ENCODE measurements at regions not wholly inside any gene's neighbourhood (a gene's known extent, or its start where the extent isn't known, plus 50 kb on each side); places are given as distances from the start of the nearest gene placed in this dataset.

DNA sequence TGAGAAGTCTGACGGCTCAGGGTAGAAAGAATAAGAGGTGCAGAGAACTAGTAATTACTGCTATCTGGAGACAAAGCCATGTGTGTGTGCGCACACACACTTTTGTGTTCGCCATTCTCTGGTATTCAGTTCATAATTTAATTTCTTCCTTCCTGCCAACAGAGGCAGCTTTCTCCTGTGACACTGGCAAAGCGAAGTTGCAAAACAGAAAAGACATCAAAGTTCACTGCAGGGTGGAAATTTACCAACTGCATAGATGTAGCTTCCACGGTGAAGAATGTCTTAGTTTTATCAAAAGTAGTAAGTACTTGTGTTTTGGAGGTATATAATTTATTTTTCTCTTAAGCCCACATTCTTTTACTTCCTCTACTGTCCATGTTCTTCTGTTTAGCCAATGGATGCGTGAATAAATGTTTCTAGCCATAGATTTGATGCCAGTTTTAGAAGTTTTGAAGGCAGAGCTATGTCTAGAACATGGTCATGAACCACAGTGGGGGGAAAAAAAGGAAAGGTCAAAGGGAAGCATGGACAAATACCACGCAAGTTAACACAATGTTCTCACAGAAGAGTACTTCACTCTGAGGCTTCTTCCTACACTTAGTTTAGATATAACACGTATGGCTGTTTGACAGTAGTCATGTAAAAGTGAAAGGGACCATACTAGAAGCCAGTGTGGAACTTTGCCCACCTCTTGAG lies 536.5 kb upstream of the GRIA1 start:
- no peak overlapping the region for H3K4me3 ChIP-seq (ENCODE audit: low read length)
- TF ChIP-seq, protein P1, sequence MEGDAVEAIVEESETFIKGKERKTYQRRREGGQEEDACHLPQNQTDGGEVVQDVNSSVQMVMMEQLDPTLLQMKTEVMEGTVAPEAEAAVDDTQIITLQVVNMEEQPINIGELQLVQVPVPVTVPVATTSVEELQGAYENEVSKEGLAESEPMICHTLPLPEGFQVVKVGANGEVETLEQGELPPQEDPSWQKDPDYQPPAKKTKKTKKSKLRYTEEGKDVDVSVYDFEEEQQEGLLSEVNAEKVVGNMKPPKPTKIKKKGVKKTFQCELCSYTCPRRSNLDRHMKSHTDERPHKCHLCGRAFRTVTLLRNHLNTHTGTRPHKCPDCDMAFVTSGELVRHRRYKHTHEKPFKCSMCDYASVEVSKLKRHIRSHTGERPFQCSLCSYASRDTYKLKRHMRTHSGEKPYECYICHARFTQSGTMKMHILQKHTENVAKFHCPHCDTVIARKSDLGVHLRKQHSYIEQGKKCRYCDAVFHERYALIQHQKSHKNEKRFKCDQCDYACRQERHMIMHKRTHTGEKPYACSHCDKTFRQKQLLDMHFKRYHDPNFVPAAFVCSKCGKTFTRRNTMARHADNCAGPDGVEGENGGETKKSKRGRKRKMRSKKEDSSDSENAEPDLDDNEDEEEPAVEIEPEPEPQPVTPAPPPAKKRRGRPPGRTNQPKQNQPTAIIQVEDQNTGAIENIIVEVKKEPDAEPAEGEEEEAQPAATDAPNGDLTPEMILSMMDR (IDR thresholded peaks at IDR 0.05), result no peak
- H3K27me3 ChIP-seq (ENCODE audit: control insufficient read depth, insufficient read depth, low read length), result no peaks in the 10 kb centered on the region
- ATAC-seq (no peak), DNase-seq (no peak)
- no peak overlapping the region for H3K4me3 Mint-ChIP-seq
- no peak overlapping the region for H3K27ac Mint-ChIP-seq
- peaks cover 11 to 17% of the 10 kb centered on the region in 2 donors for H3K9me3 Mint-ChIP-seq
- H3K36me3 ChIP-seq (ENCODE audit: control insufficient read depth, insufficient read depth, low read length), result no peaks in the 10 kb centered on the region
- intact Hi-C loops (cut with micrococcal nuclease), result no loop called here
- no peaks in the 10 kb centered on the region for H3K4me1 ChIP-seq (ENCODE audit: control insufficient read depth, insufficient read depth, low read length)
- no peak overlapping the region for H3K27ac ChIP-seq (ENCODE audit: low read length)
- no peaks in the 10 kb centered on the region for H3K36me3 Mint-ChIP-seq
- no peaks in the 10 kb centered on the region for H3K27me3 Mint-ChIP-seq (ENCODE audit: low read depth in 2 of 2)
- H3K9me3 ChIP-seq (ENCODE audit: control insufficient read depth, insufficient read depth, low read length), result no peaks in the 10 kb centered on the region
- WGBS (ENCODE audit: insufficient coverage), result 73% methylated on average over 6 of the region's 8 CpGs
- no peaks in the 10 kb centered on the region for H3K4me1 Mint-ChIP-seq

DNA sequence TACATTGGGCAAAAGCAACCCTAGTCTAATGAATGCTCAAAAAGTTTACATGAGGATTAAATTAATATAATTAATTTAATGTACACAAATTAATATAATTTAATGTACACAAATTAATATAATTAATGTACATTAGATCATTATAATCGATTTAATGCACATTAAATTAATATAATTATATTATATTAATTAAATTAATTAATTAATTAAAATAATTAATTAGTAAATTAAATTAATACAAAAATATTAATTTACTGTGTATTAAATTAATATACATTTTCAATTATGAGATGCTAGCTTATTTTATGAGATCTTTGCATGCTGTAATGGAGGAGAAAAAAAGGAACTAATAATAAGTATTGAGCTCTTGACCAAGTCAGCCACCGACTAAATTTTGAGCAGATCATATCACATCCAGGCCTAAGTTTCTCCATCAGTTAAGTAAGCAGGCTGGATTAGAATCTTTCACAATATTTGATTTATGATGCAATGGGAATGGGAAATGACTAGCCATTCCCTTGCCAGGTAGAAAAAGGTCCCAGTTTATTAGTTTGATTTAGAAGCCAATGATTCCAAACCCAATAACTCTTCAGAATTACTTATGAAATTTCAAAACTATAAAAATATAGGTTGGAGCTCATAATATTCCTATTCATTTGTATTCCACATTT lies 533.4 kb upstream of the GRIA1 start:
- Histone ChIP-seq H3K4me3 (ENCODE audit: low read length) (no peak overlapping the region), H3K9me3 (ENCODE audit: control insufficient read depth, insufficient read depth, low read length) (no peaks in the 10 kb centered on the region), H3K27ac (ENCODE audit: low read length) (no peak overlapping the region), H3K27me3 (ENCODE audit: control insufficient read depth, insufficient read depth, low read length) (no peaks in the 10 kb centered on the region), H3K4me1 (ENCODE audit: control insufficient read depth, insufficient read depth, low read length) (no peaks in the 10 kb centered on the region), H3K36me3 (ENCODE audit: control insufficient read depth, insufficient read depth, low read length) (no peaks in the 10 kb centered on the region)
- peaks cover 13 to 19% of the 10 kb centered on the region in 2 donors for H3K9me3 Mint-ChIP-seq
- TF ChIP-seq, protein P1 (IDR thresholded peaks at IDR 0.05), result no peak
- WGBS (ENCODE audit: insufficient coverage), result 88% methylated on average over 1 of the region's 2 CpGs
- no peak for ATAC-seq
- no peak overlapping the region for H3K4me3 Mint-ChIP-seq
- intact Hi-C loops (cut with micrococcal nuclease), result no loop called here
- no peak overlapping the region for H3K27ac Mint-ChIP-seq
- no peaks in the 10 kb centered on the region for H3K36me3 Mint-ChIP-seq
- no peaks in the 10 kb centered on the region for H3K4me1 Mint-ChIP-seq
- no peak for DNase-seq
- no peaks in the 10 kb centered on the region for H3K27me3 Mint-ChIP-seq (ENCODE audit: low read depth in 2 of 2)

DNA sequence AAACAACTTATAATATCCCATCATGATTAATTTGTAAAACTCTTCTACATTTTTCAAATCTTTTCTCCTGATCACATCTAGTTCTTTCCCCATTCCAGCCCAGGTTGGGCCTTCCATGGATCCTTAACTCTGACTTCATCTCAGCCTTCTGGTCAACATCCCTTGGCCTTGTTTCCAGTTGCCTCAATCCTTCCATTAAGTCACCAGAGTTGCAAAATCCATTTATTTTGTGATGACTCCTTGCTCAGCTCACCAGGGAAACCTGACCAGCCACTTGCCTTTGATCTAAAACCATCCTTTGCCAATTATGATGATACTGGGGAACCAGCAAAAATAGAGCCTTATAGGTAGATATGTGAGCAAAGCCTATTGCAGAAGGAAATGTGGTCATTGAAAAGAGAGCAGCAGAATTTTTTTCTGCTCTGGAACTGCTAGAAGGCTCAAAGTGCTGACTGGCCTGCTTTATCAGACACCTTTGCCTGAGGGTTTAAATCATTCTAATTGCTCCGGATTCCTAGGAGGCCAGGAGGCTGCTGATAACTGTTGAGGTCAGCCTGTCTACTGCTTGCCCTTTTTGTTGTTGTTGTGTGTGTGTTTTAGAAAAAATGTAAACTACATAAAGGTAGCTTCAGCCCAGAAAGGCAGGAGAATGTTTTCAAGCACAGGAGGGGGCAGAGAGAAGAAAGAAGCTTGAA lies 512.2 kb upstream of the GRIA1 start:
- WGBS (ENCODE audit: insufficient coverage), result 90% methylated on average over 1 of the region's 1 CpG
- H3K36me3 ChIP-seq (ENCODE audit: control insufficient read depth, insufficient read depth, low read length), result no peaks in the 10 kb centered on the region
- no peaks in the 10 kb centered on the region for H3K9me3 ChIP-seq (ENCODE audit: control insufficient read depth, insufficient read depth, low read length)
- H3K4me3 ChIP-seq (ENCODE audit: low read length), result no peak overlapping the region
- ATAC-seq (no peak), DNase-seq (no peak)
- Mint-ChIP-seq H3K36me3 (peaks cover 7% of the 10 kb centered on the region), H3K4me3 (no peak overlapping the region), H3K27me3 (ENCODE audit: low read depth in 2 of 2) (no peaks in the 10 kb centered on the region), H3K4me1 (no peaks in the 10 kb centered on the region), H3K9me3 (peaks cover 17 to 22% of the 10 kb centered on the region in 2 donors), H3K27ac (no peak overlapping the region)
- TF ChIP-seq, protein P1 (IDR thresholded peaks at IDR 0.05), result no peak
- intact Hi-C loops (cut with micrococcal nuclease), result no loop called here
- H3K27me3 ChIP-seq (ENCODE audit: control insufficient read depth, insufficient read depth, low read length), result no peaks in the 10 kb centered on the region
- no peaks in the 10 kb centered on the region for H3K4me1 ChIP-seq (ENCODE audit: control insufficient read depth, insufficient read depth, low read length)
- no peak overlapping the region for H3K27ac ChIP-seq (ENCODE audit: low read length)

Data from natural killer cell (primary cell).